ENCODE measurements at regions not wholly inside any gene's neighbourhood (a gene's known extent, or its start where the extent isn't known, plus 50 kb on each side); places are given as distances from the start of the nearest gene placed in this dataset.

GRCh38 chr11:87926250-87926970 is 248.8 kb downstream of the RAB38 start:
- CTCF ChIA-PET: no interaction called here
- no peaks in the 10 kb centered on the region for H3K36me3 Mint-ChIP-seq
- no peaks in the 10 kb centered on the region for H3K27me3 Mint-ChIP-seq
- 77% methylated on average over 3 of the region's 5 CpGs for WGBS (ENCODE audit: insufficient coverage)
- POLR2A ChIA-PET: no interaction called here
- H3K27ac Mint-ChIP-seq: no peak overlapping the region
- H3K27ac ChIP-seq (ENCODE audit: low read length): no peak overlapping the region
- ATAC-seq (replicated peaks in 1 of 4): no peak
- H3K4me3 ChIP-seq (ENCODE audit: control insufficient read depth in 1 of 2, extremely low read depth in 1 of 2, low read length in 1 of 2): no peak overlapping the region
- no peak for DNase-seq
- no peak overlapping the region for H3K4me3 Mint-ChIP-seq
- H3K4me1 Mint-ChIP-seq: no peaks in the 10 kb centered on the region
- H3K36me3 ChIP-seq (ENCODE audit: control insufficient read depth in 2 of 2, extremely low read depth in 1 of 2, insufficient read depth in 1 of 2, low read length in 1 of 2): no peaks in the 10 kb centered on the region
- H3K4me1 ChIP-seq (ENCODE audit: control insufficient read depth in 1 of 2, extremely low read depth in 1 of 2, insufficient read depth in 2 of 2, low read length in 2 of 2): no peaks in the 10 kb centered on the region
- peaks cover 0 to 3% (median 0%) of the 10 kb centered on the region in 3 donors for H3K9me3 Mint-ChIP-seq
- H3K27me3 ChIP-seq (replicated peaks in 1 of 2; ENCODE audit: control insufficient read depth in 2 of 2, extremely low read depth in 1 of 2, insufficient read depth in 2 of 2, low read length in 1 of 2): no peaks in the 10 kb centered on the region
- H3K9me3 ChIP-seq: no peaks in the 10 kb centered on the region

- no peaks in the 10 kb centered on the region for H3K36me3 Mint-ChIP-seq
- ATAC-seq (replicated peaks in 1 of 4): no peak
Measured at GRCh38 chr11:87924125-87924524, 251.1 kb downstream of the RAB38 start.

GRCh38 chr11:87917111-87917510 is 258.1 kb downstream of the RAB38 start:
- Mint-ChIP-seq H3K27me3 (peaks cover 3 to 10% of the 10 kb centered on the region in 2 donors), H3K4me3 (no peak overlapping the region), H3K4me1 (no peaks in the 10 kb centered on the region), H3K36me3 (no peaks in the 10 kb centered on the region), H3K27ac (no peak overlapping the region), H3K9me3 (no peaks in the 10 kb centered on the region)
- Histone ChIP-seq H3K27me3 (replicated peaks in 1 of 2; ENCODE audit: control insufficient read depth in 2 of 2, extremely low read depth in 1 of 2, insufficient read depth in 2 of 2, low read length in 1 of 2) (no peaks in the 10 kb centered on the region), H3K9me3 (no peaks in the 10 kb centered on the region), H3K4me1 (ENCODE audit: control insufficient read depth in 1 of 2, extremely low read depth in 1 of 2, insufficient read depth in 2 of 2, low read length in 2 of 2) (no peaks in the 10 kb centered on the region), H3K4me3 (ENCODE audit: control insufficient read depth in 1 of 2, extremely low read depth in 1 of 2, low read length in 1 of 2) (no peak overlapping the region), H3K36me3 (ENCODE audit: control insufficient read depth in 2 of 2, extremely low read depth in 1 of 2, insufficient read depth in 1 of 2, low read length in 1 of 2) (no peaks in the 10 kb centered on the region), H3K27ac (ENCODE audit: low read length) (no peak overlapping the region)
- 89% methylated on average over 3 of the region's 3 CpGs for WGBS (ENCODE audit: insufficient coverage)
- DNase-seq (no peak), ATAC-seq (replicated peaks in 1 of 4) (no peak)
- CTCF ChIA-PET: no interaction called here
- POLR2A ChIA-PET: no interaction called here

More at GRCh38 chr11:87924125-87924524, 251.1 kb downstream of the RAB38 start:
- CTCF ChIA-PET: no interaction called here
- Mint-ChIP-seq H3K4me1 (no peaks in the 10 kb centered on the region), H3K27me3 (peaks cover 0 to 4% of the 10 kb centered on the region in 2 donors), H3K27ac (no peak overlapping the region), H3K4me3 (no peak overlapping the region), H3K9me3 (peaks cover 0 to 2% (median 0%) of the 10 kb centered on the region in 3 donors)
- POLR2A ChIA-PET: no interaction called here
- no peak for DNase-seq
- H3K9me3 ChIP-seq: no peaks in the 10 kb centered on the region
- H3K4me1 ChIP-seq (ENCODE audit: control insufficient read depth in 1 of 2, extremely low read depth in 1 of 2, insufficient read depth in 2 of 2, low read length in 2 of 2): no peaks in the 10 kb centered on the region
- H3K27me3 ChIP-seq (replicated peaks in 1 of 2; ENCODE audit: control insufficient read depth in 2 of 2, extremely low read depth in 1 of 2, insufficient read depth in 2 of 2, low read length in 1 of 2): no peaks in the 10 kb centered on the region
- no peaks in the 10 kb centered on the region for H3K36me3 ChIP-seq (ENCODE audit: control insufficient read depth in 2 of 2, extremely low read depth in 1 of 2, insufficient read depth in 1 of 2, low read length in 1 of 2)
- 50% methylated on average over 1 of the region's 1 CpG for WGBS (ENCODE audit: insufficient coverage)
- H3K4me3 ChIP-seq (ENCODE audit: control insufficient read depth in 1 of 2, extremely low read depth in 1 of 2, low read length in 1 of 2): no peak overlapping the region
- no peak overlapping the region for H3K27ac ChIP-seq (ENCODE audit: low read length)

GRCh38 chr11:87909178-87909577 is 266.1 kb downstream of the RAB38 start:
- POLR2A ChIA-PET: no interaction called here
- ATAC-seq (replicated peaks in 1 of 4) (no peak), DNase-seq (no peak)
- H3K4me1 ChIP-seq (ENCODE audit: control insufficient read depth in 1 of 2, extremely low read depth in 1 of 2, insufficient read depth in 2 of 2, low read length in 2 of 2): no peaks in the 10 kb centered on the region
- Mint-ChIP-seq H3K4me3 (no peak overlapping the region), H3K27ac (no peak overlapping the region), H3K9me3 (no peaks in the 10 kb centered on the region), H3K4me1 (no peaks in the 10 kb centered on the region), H3K27me3 (peaks cover 3 to 4% of the 10 kb centered on the region in 2 donors), H3K36me3 (no peaks in the 10 kb centered on the region)
- H3K4me3 ChIP-seq (ENCODE audit: control insufficient read depth in 1 of 2, extremely low read depth in 1 of 2, low read length in 1 of 2): no peak overlapping the region
- no peak overlapping the region for H3K27ac ChIP-seq (ENCODE audit: low read length)
- no CpG with 5 or more reads among the region's 2 CpGs for WGBS (ENCODE audit: insufficient coverage)
- CTCF ChIA-PET: no interaction called here
- H3K9me3 ChIP-seq: no peaks in the 10 kb centered on the region
- no peaks in the 10 kb centered on the region for H3K36me3 ChIP-seq (ENCODE audit: control insufficient read depth in 2 of 2, extremely low read depth in 1 of 2, insufficient read depth in 1 of 2, low read length in 1 of 2)
- no peaks in the 10 kb centered on the region for H3K27me3 ChIP-seq (replicated peaks in 1 of 2; ENCODE audit: control insufficient read depth in 2 of 2, extremely low read depth in 1 of 2, insufficient read depth in 2 of 2, low read length in 1 of 2)

GRCh38 chr11:87908086-87908485 is 267.2 kb downstream of the RAB38 start:
- Mint-ChIP-seq H3K27me3 (no peaks in the 10 kb centered on the region), H3K4me3 (no peak overlapping the region), H3K27ac (no peak overlapping the region), H3K36me3 (no peaks in the 10 kb centered on the region), H3K9me3 (no peaks in the 10 kb centered on the region), H3K4me1 (no peaks in the 10 kb centered on the region)
- H3K4me3 ChIP-seq (ENCODE audit: control insufficient read depth in 1 of 2, extremely low read depth in 1 of 2, low read length in 1 of 2): no peak overlapping the region
- POLR2A ChIA-PET: no interaction called here
- DNase-seq: no peak
- WGBS (ENCODE audit: insufficient coverage): no CpG with 5 or more reads among the region's 1 CpG
- no peaks in the 10 kb centered on the region for H3K9me3 ChIP-seq
- H3K27ac ChIP-seq (ENCODE audit: low read length): no peak overlapping the region
- no peaks in the 10 kb centered on the region for H3K36me3 ChIP-seq (ENCODE audit: control insufficient read depth in 2 of 2, extremely low read depth in 1 of 2, insufficient read depth in 1 of 2, low read length in 1 of 2)
- H3K4me1 ChIP-seq (ENCODE audit: control insufficient read depth in 1 of 2, extremely low read depth in 1 of 2, insufficient read depth in 2 of 2, low read length in 2 of 2): no peaks in the 10 kb centered on the region
- H3K27me3 ChIP-seq (replicated peaks in 1 of 2; ENCODE audit: control insufficient read depth in 2 of 2, extremely low read depth in 1 of 2, insufficient read depth in 2 of 2, low read length in 1 of 2): no peaks in the 10 kb centered on the region
- CTCF ChIA-PET: no interaction called here
- ATAC-seq (replicated peaks in 1 of 4): no peak

GRCh38 chr11:87903345-87903744 is 271.9 kb downstream of the RAB38 start:
- Histone ChIP-seq H3K27me3 (replicated peaks in 1 of 2; ENCODE audit: control insufficient read depth in 2 of 2, extremely low read depth in 1 of 2, insufficient read depth in 2 of 2, low read length in 1 of 2) (no peaks in the 10 kb centered on the region), H3K36me3 (ENCODE audit: control insufficient read depth in 2 of 2, extremely low read depth in 1 of 2, insufficient read depth in 1 of 2, low read length in 1 of 2) (no peaks in the 10 kb centered on the region), H3K4me1 (ENCODE audit: control insufficient read depth in 1 of 2, extremely low read depth in 1 of 2, insufficient read depth in 2 of 2, low read length in 2 of 2) (no peaks in the 10 kb centered on the region), H3K27ac (ENCODE audit: low read length) (no peak overlapping the region), H3K9me3 (no peaks in the 10 kb centered on the region), H3K4me3 (ENCODE audit: control insufficient read depth in 1 of 2, extremely low read depth in 1 of 2, low read length in 1 of 2) (no peak overlapping the region)
- no peak overlapping the region for H3K27ac Mint-ChIP-seq
- no peaks in the 10 kb centered on the region for H3K9me3 Mint-ChIP-seq
- H3K4me1 Mint-ChIP-seq: no peaks in the 10 kb centered on the region
- DNase-seq (no peak), ATAC-seq (replicated peaks in 1 of 4) (no peak)
- WGBS (ENCODE audit: insufficient coverage): no CpG with 5 or more reads among the region's 3 CpGs
- ChIA-PET POLR2A (no interaction called here), CTCF (no interaction called here)
- peaks cover 0 to under 1% of the 10 kb centered on the region in 2 donors for H3K27me3 Mint-ChIP-seq
- no peak overlapping the region for H3K4me3 Mint-ChIP-seq
- H3K36me3 Mint-ChIP-seq: no peaks in the 10 kb centered on the region

GRCh38 chr11:87901341-87901740 is 273.9 kb downstream of the RAB38 start:
- Mint-ChIP-seq H3K27me3 (peaks cover 0 to 5% of the 10 kb centered on the region in 2 donors), H3K4me1 (no peaks in the 10 kb centered on the region), H3K36me3 (no peaks in the 10 kb centered on the region), H3K27ac (no peak overlapping the region), H3K4me3 (no peak overlapping the region), H3K9me3 (no peaks in the 10 kb centered on the region)
- CTCF ChIA-PET: no interaction called here
- no peaks in the 10 kb centered on the region for H3K36me3 ChIP-seq (ENCODE audit: control insufficient read depth in 2 of 2, extremely low read depth in 1 of 2, insufficient read depth in 1 of 2, low read length in 1 of 2)
- ATAC-seq (replicated peaks in 1 of 4): no peak
- DNase-seq: no peak
- POLR2A ChIA-PET: no interaction called here
- H3K4me1 ChIP-seq (ENCODE audit: control insufficient read depth in 1 of 2, extremely low read depth in 1 of 2, insufficient read depth in 2 of 2, low read length in 2 of 2): no peaks in the 10 kb centered on the region
- H3K4me3 ChIP-seq (ENCODE audit: control insufficient read depth in 1 of 2, extremely low read depth in 1 of 2, low read length in 1 of 2): no peak overlapping the region
- no peak overlapping the region for H3K27ac ChIP-seq (ENCODE audit: low read length)
- no peaks in the 10 kb centered on the region for H3K27me3 ChIP-seq (replicated peaks in 1 of 2; ENCODE audit: control insufficient read depth in 2 of 2, extremely low read depth in 1 of 2, insufficient read depth in 2 of 2, low read length in 1 of 2)
- no peaks in the 10 kb centered on the region for H3K9me3 ChIP-seq
- no CpG with 5 or more reads among the region's 3 CpGs for WGBS (ENCODE audit: insufficient coverage)

Measured in T-cell (primary cell).